ENCODE measurements at regions not wholly inside any gene's neighbourhood (a gene's known extent, or its start where the extent isn't known, plus 50 kb on each side); places are given as distances from the start of the nearest gene placed in this dataset.

GRCh38 chr10:106513352-106513771 lies 651.1 kb downstream of the SORCS1 start:
- POLR2A ChIA-PET: no interaction called here
- Histone ChIP-seq H3K27me3 (ENCODE audit: control insufficient read depth in 1 of 2, insufficient read depth in 2 of 2, low read length in 2 of 2) (no peaks in the 10 kb centered on the region), H3K4me1 (ENCODE audit: insufficient read depth, low read length) (no peaks in the 10 kb centered on the region), H3K27ac (ENCODE audit: low read depth in 1 of 2, low read length in 2 of 2) (no peak overlapping the region), H3K4me3 (ENCODE audit: low read length) (no peak overlapping the region), H3K36me3 (ENCODE audit: insufficient read depth, low read length) (no peaks in the 10 kb centered on the region), H3K9me3 (ENCODE audit: control insufficient read depth in 1 of 2, insufficient read depth in 1 of 2, low read length in 2 of 2) (no peaks in the 10 kb centered on the region)
- no peaks in the 10 kb centered on the region for H3K36me3 Mint-ChIP-seq (ENCODE audit: low read depth)
- no peak overlapping the region for H3K4me3 Mint-ChIP-seq
- H3K27ac Mint-ChIP-seq: no peak overlapping the region
- ATAC-seq (ENCODE audit: poor library complexity): no peak
- peaks cover 4% of the 10 kb centered on the region for H3K9me3 Mint-ChIP-seq
- no peaks in the 10 kb centered on the region for H3K27me3 Mint-ChIP-seq
- TF ChIP-seq CTCF (IDR thresholded peaks at IDR 0.05): no peak
- DNase-seq: no peak
- CTCF ChIA-PET: no interaction called here
- H3K4me1 Mint-ChIP-seq (ENCODE audit: low read depth): no peaks in the 10 kb centered on the region
- intact Hi-C loops (cut with DNase I, micrococcal nuclease): no loop called here

GRCh38 chr10:106511917-106512316 lies 652.6 kb downstream of the SORCS1 start:
- H3K4me3 Mint-ChIP-seq: no peak overlapping the region

GRCh38 chr10:106508950-106509349 lies 655.6 kb downstream of the SORCS1 start:
- DNase-seq (no peak), ATAC-seq (ENCODE audit: poor library complexity) (no peak)
- Mint-ChIP-seq H3K9me3 (peaks cover 11% of the 10 kb centered on the region), H3K4me3 (no peak overlapping the region), H3K27ac (no peak overlapping the region), H3K27me3 (no peaks in the 10 kb centered on the region), H3K36me3 (ENCODE audit: low read depth) (no peaks in the 10 kb centered on the region), H3K4me1 (ENCODE audit: low read depth) (no peaks in the 10 kb centered on the region)
- TF ChIP-seq CTCF (IDR thresholded peaks at IDR 0.05): no peak
- intact Hi-C loops (cut with DNase I, micrococcal nuclease): no loop called here
- CTCF ChIA-PET: no interaction called here
- H3K4me3 ChIP-seq (ENCODE audit: low read length): no peak overlapping the region
- H3K36me3 ChIP-seq (ENCODE audit: insufficient read depth, low read length): no peaks in the 10 kb centered on the region
- H3K4me1 ChIP-seq (ENCODE audit: insufficient read depth, low read length): no peaks in the 10 kb centered on the region
- H3K27ac ChIP-seq (ENCODE audit: low read depth in 1 of 2, low read length in 2 of 2): no peak overlapping the region
- POLR2A ChIA-PET: no interaction called here
- H3K27me3 ChIP-seq (ENCODE audit: control insufficient read depth in 1 of 2, insufficient read depth in 2 of 2, low read length in 2 of 2): no peaks in the 10 kb centered on the region
- peaks cover 0 to 3% of the 10 kb centered on the region in 2 experiments for H3K9me3 ChIP-seq (ENCODE audit: control insufficient read depth in 1 of 2, insufficient read depth in 1 of 2, low read length in 2 of 2)

More at GRCh38 chr10:106511917-106512316, 652.6 kb downstream of the SORCS1 start:
- Histone ChIP-seq H3K9me3 (ENCODE audit: control insufficient read depth in 1 of 2, insufficient read depth in 1 of 2, low read length in 2 of 2) (no peaks in the 10 kb centered on the region), H3K36me3 (ENCODE audit: insufficient read depth, low read length) (no peaks in the 10 kb centered on the region), H3K27me3 (ENCODE audit: control insufficient read depth in 1 of 2, insufficient read depth in 2 of 2, low read length in 2 of 2) (no peaks in the 10 kb centered on the region), H3K4me1 (ENCODE audit: insufficient read depth, low read length) (no peaks in the 10 kb centered on the region), H3K27ac (ENCODE audit: low read depth in 1 of 2, low read length in 2 of 2) (no peak overlapping the region), H3K4me3 (ENCODE audit: low read length) (no peak overlapping the region)
- ChIA-PET POLR2A (no interaction called here), CTCF (no interaction called here)
- H3K27ac Mint-ChIP-seq: no peak overlapping the region
- intact Hi-C loops (cut with DNase I, micrococcal nuclease): no loop called here
- no peaks in the 10 kb centered on the region for H3K4me1 Mint-ChIP-seq (ENCODE audit: low read depth)
- no peak for TF ChIP-seq CTCF (IDR thresholded peaks at IDR 0.05)
- H3K27me3 Mint-ChIP-seq: no peaks in the 10 kb centered on the region
- ATAC-seq (ENCODE audit: poor library complexity) (no peak), DNase-seq (no peak)
- H3K9me3 Mint-ChIP-seq: peaks cover 9% of the 10 kb centered on the region
- no peaks in the 10 kb centered on the region for H3K36me3 Mint-ChIP-seq (ENCODE audit: low read depth)
